ENCODE measurements at regions not wholly inside any gene's neighbourhood (a gene's known extent, or its start where the extent isn't known, plus 50 kb on each side); places are given as distances from the start of the nearest gene placed in this dataset.
"Not testable (repeated sequence)": the region's sequence is repeated elsewhere in the genome, so short reads cannot be mapped to it uniquely, and the experiment has no call there.

DNA sequence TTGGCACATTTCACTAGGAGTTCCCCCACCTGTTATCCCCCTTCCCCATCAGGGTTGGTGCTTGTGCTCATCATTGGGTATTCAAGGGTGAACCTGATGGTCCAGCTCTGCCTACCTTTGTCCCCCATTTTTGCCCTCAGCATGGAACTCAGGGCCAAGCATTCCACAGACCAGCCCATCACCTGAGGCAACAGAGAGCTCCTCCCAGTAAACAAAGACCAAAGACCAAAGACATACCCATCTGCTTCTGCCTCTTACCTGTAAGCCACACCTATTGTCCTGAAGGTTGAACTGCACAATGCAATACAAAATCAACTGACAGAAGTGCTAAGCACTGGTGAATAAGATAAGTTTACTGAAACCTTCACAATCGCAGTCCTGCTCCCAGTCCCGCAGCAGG, 237.5 kb downstream of the PAPSS1 start:
- H3K9me3 Mint-ChIP-seq = peaks cover 3 to 16% of the 10 kb centered on the region in 2 donors
- peaks cover 0 to 10% of the 10 kb centered on the region in 2 donors for H3K36me3 Mint-ChIP-seq
- no peak for ATAC-seq
- H3K27ac Mint-ChIP-seq = no peak overlapping the region
- DNase-seq (ENCODE audit: low spot score in 2 of 2) = no peak

DNA sequence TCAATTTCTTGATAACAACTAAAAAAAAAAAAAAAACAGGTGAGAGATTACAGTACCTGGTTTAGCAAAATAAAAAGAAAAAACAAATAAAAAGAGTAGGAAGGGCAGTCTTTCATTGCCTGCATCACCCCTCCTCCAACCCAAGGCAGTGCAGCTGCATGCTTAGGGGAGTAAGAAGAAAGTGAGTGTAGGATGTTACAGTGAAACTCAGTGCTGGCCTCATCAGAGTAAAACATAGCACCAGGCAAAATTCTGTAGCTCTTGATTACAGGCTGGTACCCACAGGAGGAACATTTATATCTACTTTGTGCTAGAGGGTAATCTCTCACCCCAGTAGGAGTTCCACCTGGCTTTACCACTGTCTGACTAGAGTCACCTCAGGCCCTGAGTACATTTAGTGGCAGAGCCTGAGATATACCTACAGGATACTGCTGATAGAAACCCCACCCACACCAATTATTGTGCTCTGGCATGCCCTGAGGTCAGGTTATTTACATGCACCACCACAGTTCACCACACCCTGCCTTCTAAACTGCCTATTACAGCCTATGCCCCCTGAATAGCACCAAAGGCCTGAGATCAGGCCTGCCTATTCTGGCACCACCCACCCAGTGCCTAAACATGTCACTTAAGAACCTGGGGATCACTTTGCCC, 241.6 kb downstream of the PAPSS1 start:
- ATAC-seq (no peak), DNase-seq (ENCODE audit: low spot score in 2 of 2) (no peak)
- Mint-ChIP-seq H3K27ac (no peak overlapping the region), H3K9me3 (peaks cover 7 to 11% of the 10 kb centered on the region in 2 donors), H3K36me3 (peaks cover 0 to 10% of the 10 kb centered on the region in 2 donors)

DNA sequence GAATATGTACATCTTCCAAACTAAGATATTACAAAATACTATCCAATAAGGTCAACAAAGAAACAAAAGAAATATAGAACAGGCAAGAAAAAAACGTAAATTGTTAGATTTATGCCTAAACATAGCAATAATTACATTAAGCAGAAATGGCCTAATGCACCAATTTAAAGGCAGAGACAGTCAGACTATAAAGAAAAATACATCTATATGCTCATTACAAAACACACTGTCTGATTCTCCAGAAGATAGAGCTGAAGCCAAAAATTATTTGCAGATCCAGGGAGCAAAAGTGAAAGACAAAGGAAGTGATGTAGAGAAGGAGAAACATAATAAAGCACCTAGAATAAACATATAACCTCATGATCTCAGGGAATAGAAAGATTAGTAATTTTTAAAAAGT, 246.9 kb downstream of the PAPSS1 start:
- DNase-seq (ENCODE audit: low spot score in 2 of 2) (no peak), ATAC-seq (no peak)
- Mint-ChIP-seq H3K9me3 (peaks cover 0 to 4% of the 10 kb centered on the region in 2 donors), H3K36me3 (no peaks in the 10 kb centered on the region), H3K27ac (no peak overlapping the region)

DNA sequence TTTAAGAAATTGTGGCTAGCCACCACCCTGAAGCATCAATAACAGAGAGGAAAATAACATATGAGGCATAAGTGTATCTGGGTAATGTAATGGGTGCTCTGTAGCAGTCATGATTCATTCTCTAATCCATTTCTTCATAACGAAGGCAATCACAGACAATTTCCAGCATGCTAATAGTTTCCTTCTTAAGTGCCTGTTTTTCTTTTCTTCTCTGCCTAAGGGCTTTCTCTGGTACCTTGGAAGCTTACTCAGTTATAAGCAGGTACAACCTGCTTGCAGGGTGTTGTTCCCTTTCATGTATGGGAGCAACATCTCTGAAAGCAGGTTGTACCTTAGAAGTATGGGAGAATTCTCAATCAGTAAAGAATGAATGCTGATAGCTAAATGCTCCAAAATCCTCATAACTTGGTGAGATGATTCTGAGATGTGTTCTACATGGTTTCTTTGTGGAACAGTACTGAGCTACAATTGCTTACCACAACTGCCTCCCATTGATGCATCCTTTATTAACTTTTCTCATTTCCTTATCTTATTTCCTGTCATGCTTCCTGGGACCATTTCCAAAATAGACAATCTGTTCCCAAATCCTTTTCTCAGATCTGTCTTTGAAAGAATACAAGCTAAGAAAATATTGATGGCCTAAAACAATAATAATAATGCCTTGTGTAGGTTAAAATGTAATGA, 247.6 kb downstream of the PAPSS1 start:
- Mint-ChIP-seq H3K36me3 (no peaks in the 10 kb centered on the region), H3K27ac (no peak overlapping the region), H3K9me3 (peaks cover 0 to 4% of the 10 kb centered on the region in 2 donors)
- no peak for DNase-seq (ENCODE audit: low spot score in 2 of 2)
- ATAC-seq = no peak

DNA sequence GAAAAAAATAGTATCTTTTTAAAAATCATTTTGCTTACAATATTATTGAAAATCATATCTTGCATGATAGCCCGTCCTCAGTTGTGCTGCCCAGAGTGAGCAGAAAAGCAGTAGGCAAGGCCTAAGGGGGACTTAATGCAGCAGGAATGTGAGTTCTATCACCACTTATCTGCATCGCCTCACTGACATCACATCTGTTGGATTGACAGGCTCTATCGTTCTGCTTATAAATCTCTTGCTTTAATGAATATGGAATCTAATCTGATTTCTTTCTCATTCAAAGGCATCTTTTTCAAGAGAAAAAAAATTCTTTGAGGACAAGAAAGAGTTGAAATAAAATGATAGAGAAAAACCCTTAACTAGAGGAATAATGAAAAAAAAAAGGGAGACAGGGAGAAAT, 249.9 kb downstream of the PAPSS1 start:
- DNase-seq (ENCODE audit: low spot score in 2 of 2) (no peak), ATAC-seq (no peak)
- no peak overlapping the region for H3K27ac Mint-ChIP-seq
- no peaks in the 10 kb centered on the region for H3K36me3 Mint-ChIP-seq
- H3K9me3 Mint-ChIP-seq = no peaks in the 10 kb centered on the region

DNA sequence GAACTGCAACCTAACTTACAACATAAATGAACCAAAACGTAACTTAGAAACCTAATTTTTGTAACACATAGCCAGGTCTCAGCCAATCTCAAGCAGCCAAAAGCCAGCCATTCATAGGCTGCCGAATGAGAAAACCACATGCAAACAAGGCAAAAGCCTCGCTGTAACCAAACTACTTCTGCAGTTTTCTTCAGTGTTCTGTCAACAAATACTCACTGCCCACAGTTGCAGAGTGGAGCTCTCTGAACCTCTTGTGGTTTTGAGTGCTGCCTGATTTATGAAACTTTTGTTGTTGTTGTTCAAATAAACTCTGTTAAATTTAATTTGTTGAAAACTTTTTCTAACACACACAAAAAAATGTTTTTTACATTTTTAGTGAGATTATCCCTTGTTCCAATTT, 251.2 kb downstream of the PAPSS1 start:
- H3K27ac Mint-ChIP-seq = no peak overlapping the region
- H3K9me3 Mint-ChIP-seq = no peaks in the 10 kb centered on the region
- no peak for ATAC-seq
- no peaks in the 10 kb centered on the region for H3K36me3 Mint-ChIP-seq
- no peak for DNase-seq (ENCODE audit: low spot score in 2 of 2)

DNA sequence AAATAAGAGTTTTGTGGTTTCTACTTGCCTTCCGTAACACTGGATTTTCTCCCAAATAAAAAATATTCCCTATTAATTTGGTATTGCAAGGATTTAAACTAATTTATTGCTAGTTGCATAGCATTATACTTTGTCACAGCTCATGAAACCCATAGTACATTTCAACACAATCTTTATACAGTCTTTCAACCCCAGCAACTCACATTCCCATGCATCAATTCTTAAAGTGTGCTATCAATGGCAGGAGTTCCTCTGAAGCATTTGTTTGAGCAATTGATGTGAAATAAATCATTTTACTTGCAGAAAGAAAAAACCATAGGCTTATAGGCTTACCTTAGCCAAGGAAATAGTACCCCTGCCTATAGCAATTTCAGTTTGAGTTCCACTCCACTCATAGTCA, 251.9 kb downstream of the PAPSS1 start:
- Mint-ChIP-seq H3K9me3 (no peaks in the 10 kb centered on the region), H3K27ac (no peak overlapping the region), H3K36me3 (no peaks in the 10 kb centered on the region)
- ATAC-seq = no peak
- no peak for DNase-seq (ENCODE audit: low spot score in 2 of 2)

DNA sequence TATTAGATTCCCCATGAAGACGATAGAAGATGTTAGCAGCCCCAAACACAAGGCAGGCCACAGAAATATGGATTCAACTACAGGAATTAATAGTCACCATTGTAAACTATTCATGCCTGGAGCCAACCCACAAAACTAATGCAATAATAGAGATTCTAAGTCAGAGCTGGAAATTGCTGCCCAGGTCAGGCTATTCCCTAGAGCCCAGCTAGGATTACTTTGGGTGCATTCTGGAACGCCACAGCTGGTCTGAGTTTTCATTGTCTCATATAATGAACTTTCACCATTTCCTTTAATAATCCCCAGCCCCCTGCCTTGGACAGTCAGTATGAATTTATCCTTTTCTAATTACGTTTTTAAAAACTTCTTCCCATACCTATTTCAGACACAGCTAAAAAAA, 252.6 kb downstream of the PAPSS1 start:
- Mint-ChIP-seq H3K9me3 (no peaks in the 10 kb centered on the region), H3K27ac (no peak overlapping the region), H3K36me3 (no peaks in the 10 kb centered on the region)
- ATAC-seq (no peak), DNase-seq (ENCODE audit: low spot score in 2 of 2) (no peak)

DNA sequence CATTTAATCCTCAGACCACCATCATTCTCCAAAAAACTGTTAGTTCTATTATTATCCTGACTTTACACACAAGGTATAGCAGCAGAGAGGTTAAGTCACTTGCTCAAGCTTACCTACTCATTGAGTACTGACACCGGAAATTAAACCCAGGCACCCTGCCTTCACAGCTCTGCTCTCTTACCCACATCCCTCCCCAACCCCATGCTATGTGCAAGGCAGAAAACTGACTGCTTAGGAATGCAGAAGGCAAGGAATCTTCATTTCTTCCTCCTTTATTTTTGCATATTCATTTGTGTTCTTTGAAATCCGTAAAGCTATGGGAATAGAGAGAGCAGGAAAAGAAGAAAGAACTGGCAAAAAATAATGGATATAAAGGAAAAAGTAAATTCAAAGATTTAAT, 261.8 kb downstream of the PAPSS1 start:
- DNase-seq (ENCODE audit: low spot score in 2 of 2) = no peak
- ATAC-seq = no peak
- no peaks in the 10 kb centered on the region for H3K9me3 Mint-ChIP-seq
- H3K27ac Mint-ChIP-seq = no peak overlapping the region
- no peaks in the 10 kb centered on the region for H3K36me3 Mint-ChIP-seq

DNA sequence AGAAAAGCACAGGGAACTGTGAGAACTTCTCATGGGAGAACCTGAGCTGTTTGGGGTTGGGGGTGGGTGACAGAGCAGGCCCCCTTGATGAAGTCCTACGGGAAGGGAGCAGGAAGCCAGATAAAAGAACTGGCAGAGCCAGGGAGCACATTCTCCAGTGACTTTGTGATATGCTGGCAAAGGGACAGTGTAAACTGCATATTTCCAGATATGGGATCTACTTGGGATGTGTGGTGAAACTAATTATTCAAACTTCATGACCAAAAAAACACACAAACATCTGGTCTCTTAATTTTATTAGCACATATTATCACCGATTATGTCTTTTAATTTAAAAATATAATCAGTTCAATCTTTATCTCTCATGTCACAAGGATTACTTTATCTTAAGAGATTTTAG, 266.0 kb downstream of the PAPSS1 start:
- no peak for DNase-seq (ENCODE audit: low spot score in 2 of 2)
- no peak for ATAC-seq
- Mint-ChIP-seq H3K36me3 (no peaks in the 10 kb centered on the region), H3K9me3 (no peaks in the 10 kb centered on the region), H3K27ac (no peak overlapping the region)

DNA sequence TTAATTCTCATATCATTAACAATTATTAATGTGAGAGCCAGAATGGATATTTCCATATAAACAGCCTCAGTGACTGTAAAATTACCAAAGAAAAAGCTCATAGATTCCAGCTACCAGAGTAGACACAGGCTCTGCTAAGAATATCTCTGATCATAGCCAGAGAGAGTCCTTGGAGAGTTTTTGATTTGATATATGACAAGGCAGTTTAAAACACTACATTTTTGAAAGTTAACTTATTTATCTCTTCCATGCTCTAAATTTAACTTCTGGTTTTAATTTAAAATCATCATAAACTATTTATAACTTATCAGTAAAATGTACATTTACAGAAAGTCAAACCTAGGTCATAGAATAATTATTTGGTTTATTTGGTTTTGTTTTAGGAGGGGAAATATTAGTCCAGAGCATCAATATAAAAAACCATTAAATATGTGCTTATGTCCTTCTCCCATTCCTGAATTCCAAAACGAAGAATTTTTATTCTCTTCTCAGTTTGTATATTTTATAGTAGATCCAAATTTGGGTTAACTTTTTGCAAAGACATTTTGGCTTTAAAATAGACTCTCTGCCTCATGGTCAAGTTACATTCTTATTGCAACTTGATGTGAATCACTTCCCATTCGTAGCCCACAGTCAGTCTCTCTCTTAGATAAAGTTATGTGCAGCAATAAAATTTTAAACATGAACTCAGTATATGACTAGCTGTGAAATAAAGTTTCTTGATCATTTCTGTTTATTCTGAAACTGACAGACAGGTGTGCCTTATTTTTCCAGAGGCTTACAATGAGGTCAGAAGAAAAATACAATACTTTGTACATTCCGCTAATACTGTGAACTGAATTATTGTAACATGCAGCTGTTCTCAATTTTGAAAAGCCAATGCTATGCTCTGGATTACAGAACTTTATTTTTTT, 267.1 kb downstream of the PAPSS1 start:
- H3K9me3 Mint-ChIP-seq = no peaks in the 10 kb centered on the region
- peaks cover 0 to under 1% of the 10 kb centered on the region in 2 donors for H3K36me3 Mint-ChIP-seq
- no peak overlapping the region for H3K27ac Mint-ChIP-seq
- no peak for DNase-seq (ENCODE audit: low spot score in 2 of 2)
- ATAC-seq = no peak

DNA sequence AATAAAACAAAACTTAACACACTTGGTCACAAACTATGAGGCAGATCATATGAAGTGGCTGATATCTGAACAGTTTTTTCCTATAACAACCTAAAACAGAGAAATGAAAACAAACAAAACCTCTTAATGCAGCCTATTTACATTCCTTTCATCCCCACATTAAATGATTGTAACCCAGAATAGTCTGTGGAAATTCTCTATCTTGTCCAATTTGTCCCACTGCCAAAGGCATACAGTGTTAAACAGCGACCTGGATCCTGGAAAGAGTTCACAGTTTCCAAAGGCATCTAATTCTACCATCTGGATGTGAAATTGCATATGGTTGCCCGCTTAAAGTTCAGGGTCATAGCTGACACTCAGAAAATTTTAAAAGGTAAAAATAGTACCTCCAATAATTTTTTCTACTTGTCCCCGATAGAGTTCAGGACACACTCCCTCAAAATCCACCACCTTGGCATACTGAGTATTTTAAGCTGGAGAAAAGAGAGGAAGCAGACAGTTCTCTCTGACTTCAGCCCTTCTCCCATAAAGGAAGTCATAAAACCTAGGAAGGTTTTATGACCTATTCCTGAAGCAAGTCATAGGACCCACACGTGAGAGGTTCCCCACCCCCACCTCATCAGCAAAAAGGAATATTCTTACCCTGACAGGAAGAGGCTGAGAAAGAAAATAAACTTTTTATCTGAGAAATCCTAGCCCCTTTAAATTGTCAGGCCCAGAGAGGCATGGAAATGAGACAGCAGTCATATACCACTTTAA, 270.2 kb downstream of the PAPSS1 start:
- Mint-ChIP-seq H3K36me3 (peaks cover 0 to 8% of the 10 kb centered on the region in 2 donors), H3K27ac (no peak overlapping the region), H3K9me3 (peaks cover 0 to 6% of the 10 kb centered on the region in 2 donors)
- DNase-seq (ENCODE audit: low spot score in 2 of 2) (no peak), ATAC-seq (no peak)

DNA sequence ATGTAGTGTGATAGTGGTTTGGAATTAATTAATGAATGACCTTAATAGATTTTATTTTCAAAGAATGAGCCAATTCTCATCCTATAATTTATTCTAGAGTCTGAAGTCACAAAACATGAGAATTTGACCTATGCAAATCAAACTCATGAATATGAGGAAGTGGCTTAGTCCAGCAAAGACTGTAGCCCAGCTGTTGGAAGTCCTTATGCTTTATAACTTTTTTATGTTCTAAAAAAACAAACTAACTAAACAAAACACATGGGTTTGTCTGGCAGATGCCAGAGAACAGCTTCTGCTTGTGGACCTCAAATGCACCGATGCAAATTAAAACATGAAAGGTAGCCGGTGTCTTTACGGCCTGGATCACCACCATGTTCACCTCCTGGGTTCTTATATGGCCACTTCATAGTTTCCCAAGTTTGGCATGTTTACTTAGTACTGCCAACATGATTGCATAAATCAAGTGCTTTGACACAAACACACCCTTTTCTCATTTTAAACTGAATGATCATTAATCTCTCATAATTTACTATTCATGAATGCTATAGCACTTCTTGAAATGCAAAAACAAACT, 277.4 kb downstream of the PAPSS1 start:
- H3K36me3 Mint-ChIP-seq = peaks cover 0 to 4% of the 10 kb centered on the region in 2 donors
- H3K9me3 Mint-ChIP-seq = peaks cover 0 to 6% of the 10 kb centered on the region in 2 donors
- H3K27ac Mint-ChIP-seq = no peak overlapping the region
- no peak for DNase-seq (ENCODE audit: low spot score in 2 of 2)
- no peak for ATAC-seq

DNA sequence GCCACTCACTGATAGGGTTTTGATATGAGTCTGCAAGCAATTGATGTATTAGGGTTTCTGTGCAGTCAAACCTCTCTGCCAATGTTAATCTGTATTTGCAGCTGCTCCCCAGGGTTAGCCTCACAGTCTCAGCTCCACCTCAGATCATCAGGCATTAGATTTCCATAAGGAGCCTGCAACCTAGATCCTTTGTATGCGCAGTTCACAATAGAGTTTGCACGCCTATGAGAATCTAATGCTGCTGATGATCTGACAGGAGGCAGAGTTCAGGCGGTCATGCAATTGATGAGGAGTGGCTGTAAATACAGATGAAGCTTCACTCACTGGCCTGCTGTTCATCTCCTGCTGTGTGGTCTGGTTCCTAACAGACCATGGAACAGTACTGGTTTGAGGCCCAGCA, 280.6 kb downstream of the PAPSS1 start:
- no peak overlapping the region for H3K27ac Mint-ChIP-seq
- H3K36me3 Mint-ChIP-seq = no peaks in the 10 kb centered on the region
- H3K9me3 Mint-ChIP-seq = no peaks in the 10 kb centered on the region
- no peak for ATAC-seq
- no peak for DNase-seq (ENCODE audit: low spot score in 2 of 2)

DNA sequence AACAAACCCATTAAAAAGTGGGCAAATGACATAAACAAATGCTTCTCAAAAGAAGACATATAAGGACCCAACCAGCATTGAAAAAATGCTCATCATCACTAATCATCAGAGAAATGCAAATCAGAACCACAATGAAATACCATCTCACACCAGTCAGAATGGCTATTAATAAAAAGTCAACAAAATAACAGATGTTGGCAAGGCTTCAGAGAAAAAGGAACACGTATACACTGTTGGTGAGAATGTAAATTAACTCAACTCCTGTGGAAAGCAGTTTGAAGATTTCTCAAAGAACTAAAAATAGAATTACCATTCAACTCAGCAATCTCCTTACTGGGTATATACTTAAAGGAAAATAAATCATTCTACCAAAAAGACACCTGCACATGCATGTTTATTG, 283.6 kb downstream of the PAPSS1 start:
- H3K27ac Mint-ChIP-seq; DNase-seq (ENCODE audit: low spot score in 2 of 2); H3K9me3 Mint-ChIP-seq; ATAC-seq; H3K36me3 Mint-ChIP-seq: not testable (repeated sequence)

DNA sequence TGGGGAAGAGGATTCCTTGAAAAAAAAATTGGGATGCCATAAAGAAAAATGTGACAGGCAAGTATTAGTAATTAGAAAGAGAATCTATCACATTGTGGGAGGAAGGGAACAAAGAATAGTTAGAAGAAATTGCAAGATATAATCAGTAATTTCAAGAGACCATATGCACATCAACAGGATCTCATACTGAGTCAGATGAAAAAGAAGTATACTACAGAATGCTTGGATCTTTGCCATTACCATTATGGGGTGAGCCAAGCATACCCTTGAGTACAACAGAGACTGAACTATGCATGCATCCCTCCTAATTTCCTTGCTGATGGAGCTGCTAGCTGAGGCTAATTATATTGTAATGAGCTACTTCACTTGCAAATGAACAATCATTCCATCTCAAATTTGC, 287.6 kb downstream of the PAPSS1 start:
- DNase-seq (ENCODE audit: low spot score in 2 of 2) = no peak
- H3K36me3 Mint-ChIP-seq = no peaks in the 10 kb centered on the region
- no peak for ATAC-seq
- no peak overlapping the region for H3K27ac Mint-ChIP-seq
- peaks cover 0 to 3% of the 10 kb centered on the region in 2 donors for H3K9me3 Mint-ChIP-seq
